Left renal pelvis (tissue), 4 donors: ENCODE measurements at regions not wholly inside any gene's neighbourhood (a gene's known extent, or its start where the extent isn't known, plus 50 kb on each side); places are given as distances from the start of the nearest gene placed in this dataset.
A peak's percentile ranks its signal among the peaks of the same experiment; 100 is the strongest.
"Not testable (repeated sequence)": the region's sequence is repeated elsewhere in the genome, so short reads cannot be mapped to it uniquely, and the experiment has no call there.

Experiments used
- DNase-seq, 4 donors: peaks; one replicate each; pipeline ENCODE4 v3.0.0-alpha.2; 2013; ENCODE audit warnings: low read depth in 4 of 4, low spot score in 3 of 4

DNA sequence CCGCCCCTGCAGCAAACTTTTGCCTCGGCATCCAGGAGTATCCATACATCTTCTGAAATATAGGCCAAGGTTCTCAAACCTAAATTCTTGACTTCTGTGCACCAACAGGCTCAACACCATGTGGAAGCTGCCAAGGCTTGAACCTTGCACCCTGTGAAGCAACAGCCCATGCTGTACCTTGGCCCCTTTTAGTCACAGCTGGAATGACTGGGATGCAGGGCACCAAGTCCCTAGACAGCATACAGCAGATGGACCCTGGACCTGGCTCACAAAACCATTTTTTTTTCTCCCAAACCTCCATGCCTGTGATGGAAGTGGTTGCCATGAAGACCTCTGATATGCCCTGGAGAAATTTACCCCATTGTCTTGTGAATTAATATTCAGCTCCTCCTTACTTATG is 233.8 kb upstream of the KCND2 start:
- no peak for DNase-seq

DNA sequence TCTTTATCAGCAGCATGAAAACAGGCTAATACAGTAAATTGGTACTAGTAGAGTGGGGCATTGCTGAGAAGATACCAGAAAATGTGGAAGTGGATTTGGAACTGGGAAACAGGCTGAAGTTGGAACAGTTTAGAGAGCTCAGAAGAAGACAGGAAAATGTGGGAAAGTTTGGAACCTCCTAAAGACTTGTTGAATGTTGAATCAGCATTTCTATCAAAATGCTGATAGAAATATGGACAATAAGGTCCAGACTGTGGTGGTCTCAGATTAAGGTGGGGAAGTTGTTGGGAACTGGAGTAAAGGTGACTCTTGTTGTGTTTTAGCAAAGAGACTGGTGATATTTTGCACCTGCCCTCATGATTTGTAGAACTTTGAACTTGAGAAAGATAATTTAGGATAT is 231.2 kb upstream of the KCND2 start:
- DNase-seq = no peak

- no peak for DNase-seq
These were observed 229.7 kb upstream of the KCND2 start for GRCh38 chr7:120043250-120043649.

DNA sequence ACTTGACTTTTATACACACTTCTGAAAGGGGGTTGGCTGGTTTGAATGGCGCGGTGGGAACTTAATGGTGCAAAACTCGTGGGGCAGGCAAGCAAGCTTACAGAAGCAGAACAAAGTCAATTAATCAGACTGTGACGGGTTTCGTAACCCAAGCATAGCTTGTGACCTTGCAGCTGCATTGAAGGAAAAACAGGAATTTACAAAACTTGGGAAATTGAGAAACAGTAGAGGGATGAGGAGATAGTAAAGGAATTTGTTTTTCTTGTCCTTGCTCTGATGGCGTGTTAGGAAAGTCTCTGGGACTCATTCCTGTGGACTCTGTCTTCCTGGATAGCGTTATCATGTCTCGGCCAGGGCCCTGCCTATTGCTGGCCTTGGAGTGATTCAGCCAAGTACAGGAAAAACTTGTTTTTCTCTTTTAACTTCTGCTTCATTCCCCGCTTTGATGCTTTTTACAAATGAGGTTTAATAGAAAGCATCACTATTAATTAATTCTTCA is 220.0 kb upstream of the KCND2 start:
- DNase-seq = peak; percentile 53 to 78 (median 66)

GRCh38 chr7:120053390-120053961 is 219.5 kb upstream of the KCND2 start:
- DNase-seq = no peak

GRCh38 chr7:120054376-120055100 is 218.4 kb upstream of the KCND2 start:
- DNase-seq = no peak

DNA sequence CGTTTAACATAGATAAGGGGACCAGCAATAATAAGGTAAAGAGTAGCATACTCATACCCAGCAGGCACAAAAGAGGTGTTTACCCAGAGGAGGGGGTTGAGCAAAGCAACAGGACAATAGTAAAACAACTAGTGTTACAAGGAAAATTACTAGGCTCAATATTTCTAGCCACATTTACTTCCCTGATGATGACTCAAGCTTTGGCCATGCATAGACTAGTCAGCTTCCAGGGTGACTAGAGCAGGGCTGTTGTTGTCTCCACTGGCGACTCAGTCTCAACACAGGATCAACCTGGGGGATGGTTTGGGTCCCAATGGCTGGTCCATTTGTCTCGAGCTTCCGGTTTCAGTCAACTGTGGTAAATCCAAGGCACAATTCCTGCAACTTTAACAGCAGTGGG is 217.7 kb upstream of the KCND2 start:
- no peak for DNase-seq

DNA sequence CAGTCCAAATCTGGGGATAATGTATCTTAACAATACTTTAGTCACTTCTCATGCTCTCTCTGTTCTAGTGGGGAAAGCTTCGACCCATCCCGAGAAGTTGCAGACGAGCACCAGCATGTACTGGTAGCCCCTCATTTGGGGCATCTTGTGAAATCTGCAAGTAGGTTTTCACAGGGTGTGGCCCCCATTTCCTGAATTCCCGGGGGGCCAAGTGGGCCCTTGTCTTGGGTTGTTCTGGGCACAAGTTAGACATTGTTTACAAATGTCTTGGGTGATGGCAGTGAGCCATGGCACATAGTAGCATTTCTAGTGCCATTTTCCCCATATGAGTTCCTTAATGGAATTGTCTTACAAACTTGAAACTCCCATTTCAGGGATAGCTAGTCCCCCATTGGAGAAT is 216.7 kb upstream of the KCND2 start:
- DNase-seq = no peak

DNA sequence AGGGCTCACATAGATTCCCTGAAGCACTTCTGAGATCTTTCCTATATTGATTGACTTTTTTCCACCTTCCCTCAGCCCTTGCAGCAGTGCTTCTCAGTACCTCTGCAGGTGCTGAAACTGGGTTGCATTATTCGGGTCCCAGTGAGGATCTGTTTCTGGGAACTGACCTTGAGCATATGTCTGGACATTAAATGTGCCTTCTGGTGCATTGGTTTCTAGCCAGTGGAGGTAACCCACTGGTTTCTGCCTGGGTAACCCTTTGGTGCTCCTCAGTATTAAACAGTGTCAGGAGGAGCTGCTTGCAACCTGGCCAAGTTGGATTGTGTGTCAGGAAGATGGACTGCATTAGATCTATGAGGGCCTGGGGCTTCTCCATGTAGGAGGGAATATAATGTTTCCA is 213.3 kb upstream of the KCND2 start:
- no peak for DNase-seq

DNA sequence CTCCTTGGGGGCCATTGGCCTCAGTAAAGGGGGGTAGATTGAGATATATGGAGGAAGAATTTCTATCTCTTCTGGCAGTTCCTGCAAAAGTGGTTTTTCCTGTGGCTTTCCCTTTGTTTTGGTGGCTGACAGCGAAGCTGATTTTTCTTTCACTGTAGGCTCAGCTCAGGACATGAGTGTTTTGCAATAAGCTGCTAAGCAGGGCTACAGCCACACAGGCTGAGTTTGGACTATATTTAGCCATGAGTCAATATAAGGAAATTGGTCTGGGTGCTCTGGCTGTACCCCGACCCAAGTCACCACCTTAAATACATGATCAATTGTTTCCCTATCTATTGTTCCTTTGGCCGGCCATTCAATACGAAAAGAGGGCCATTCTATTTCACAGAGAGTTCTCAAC is 212.7 kb upstream of the KCND2 start:
- no peak for DNase-seq

DNA sequence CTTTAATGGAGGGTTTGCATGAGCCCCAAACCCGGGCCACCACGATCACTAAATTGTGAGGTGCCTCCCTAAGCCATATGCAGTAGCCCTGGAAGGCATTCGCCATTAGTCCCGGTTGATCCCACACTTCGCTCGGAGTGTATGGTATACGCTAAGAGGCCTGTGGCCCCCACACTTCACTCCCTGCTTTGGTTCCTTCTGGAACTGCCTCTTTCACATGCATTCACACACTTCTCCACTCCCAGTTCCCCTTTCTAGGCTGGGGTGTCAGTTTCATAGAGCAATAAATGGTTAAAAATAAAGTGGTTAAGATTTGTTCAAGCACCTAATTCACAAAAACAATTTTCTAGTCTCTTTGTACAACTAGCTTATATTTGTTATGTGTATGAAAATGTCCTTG is 212.1 kb upstream of the KCND2 start:
- no peak for DNase-seq

DNA sequence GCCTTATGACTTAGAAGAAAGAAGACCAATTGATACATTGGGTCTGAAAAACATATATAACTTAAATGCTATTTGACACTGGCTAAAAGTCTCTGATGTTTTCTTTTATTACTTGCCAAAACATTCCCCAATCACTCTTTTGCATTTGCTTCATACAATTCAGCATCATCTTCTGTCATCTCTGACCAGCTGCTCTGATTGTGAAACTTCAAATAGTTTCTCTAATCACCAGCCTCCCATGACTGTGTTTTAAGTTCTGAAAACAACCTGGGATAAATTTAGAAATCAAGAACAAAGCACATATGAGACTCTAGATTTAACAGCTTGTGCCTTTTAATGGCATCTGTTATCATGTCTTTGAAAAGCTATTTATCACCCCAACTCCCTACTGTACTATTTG is 208.4 kb upstream of the KCND2 start:
- no peak for DNase-seq

DNA sequence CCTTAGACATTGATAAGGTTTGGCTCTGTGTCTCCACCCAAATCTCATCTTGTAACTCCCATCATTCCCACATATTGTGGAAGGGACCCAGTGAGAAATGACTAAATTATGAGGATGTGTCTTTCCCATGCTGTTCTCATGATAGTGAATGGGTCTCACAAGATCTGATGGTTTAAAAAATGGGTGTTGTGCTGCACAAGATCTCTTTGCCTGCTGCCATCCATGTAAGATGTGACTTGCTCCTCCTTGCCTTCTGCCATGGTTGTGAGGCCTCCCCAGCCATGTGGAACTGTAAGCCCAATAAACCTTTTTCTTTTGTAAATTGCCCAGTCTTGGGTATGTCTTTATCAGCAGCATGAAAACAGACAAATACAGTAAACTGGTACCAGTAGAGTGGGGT is 206.1 kb upstream of the KCND2 start:
- DNase-seq = not testable (repeated sequence)

- DNase-seq = no peak
These were observed 202.8 kb upstream of the KCND2 start for GRCh38 chr7:120070201-120070600.

DNA sequence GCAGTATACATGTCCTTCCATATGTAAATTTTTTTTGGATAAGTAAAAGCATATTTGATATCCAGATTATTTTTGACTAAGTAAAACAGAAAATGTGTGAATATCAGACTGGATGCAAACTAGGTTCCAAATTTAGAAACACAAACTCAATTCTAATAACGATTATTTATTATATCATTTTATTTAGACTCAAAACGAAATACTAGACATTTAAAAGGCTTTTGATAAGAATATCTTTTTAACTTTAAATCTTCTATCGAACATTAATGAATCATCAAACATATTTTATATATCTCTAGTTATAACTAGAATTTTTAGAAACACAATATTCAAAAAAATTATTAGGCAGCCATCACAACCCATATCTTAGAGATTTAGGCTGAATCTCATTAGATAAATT is 195.2 kb upstream of the KCND2 start:
- DNase-seq = no peak

DNA sequence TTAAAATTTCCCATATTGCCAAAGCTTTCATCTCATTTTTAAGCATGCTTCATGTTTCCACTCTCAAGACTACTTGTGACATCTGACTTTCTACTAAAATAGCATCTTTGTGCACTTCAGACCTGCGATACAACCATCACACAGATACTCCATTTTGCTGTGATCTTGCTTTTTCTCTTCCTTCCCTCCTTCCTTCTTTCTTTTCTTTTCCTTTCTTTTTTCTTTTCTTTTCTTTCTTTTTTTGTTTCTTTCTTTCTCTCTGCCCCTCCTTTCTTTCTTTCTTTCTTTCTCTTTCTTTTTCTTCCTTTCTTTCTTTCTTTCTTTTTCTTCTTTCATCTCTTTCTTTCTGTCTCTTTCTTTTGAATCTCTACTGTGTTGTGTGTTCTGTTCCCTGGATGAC is 194.0 kb upstream of the KCND2 start:
- no peak for DNase-seq

- no peak for DNase-seq
These were observed 193.3 kb upstream of the KCND2 start for GRCh38 chr7:120079704-120080103.

DNA sequence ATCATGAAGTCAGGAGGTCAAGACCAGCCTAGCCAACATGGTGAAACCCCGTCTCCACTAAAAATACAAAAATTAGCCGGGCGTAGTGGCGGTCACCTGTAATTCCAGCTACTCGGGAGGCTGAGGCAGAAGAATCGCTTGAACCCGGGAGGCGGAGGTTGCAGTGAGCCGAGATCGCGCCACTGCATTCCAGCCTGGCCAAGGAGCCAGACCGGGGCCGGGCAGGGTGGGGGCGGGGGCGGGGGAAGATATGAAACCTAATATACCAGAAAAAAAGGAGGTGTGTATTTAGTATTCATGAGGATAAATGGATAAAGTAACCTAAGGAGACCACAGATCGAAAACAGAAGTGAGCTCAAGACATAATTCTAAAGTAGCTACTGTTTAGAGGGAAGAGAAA is 186.5 kb upstream of the KCND2 start:
- DNase-seq = not testable (repeated sequence)

DNA sequence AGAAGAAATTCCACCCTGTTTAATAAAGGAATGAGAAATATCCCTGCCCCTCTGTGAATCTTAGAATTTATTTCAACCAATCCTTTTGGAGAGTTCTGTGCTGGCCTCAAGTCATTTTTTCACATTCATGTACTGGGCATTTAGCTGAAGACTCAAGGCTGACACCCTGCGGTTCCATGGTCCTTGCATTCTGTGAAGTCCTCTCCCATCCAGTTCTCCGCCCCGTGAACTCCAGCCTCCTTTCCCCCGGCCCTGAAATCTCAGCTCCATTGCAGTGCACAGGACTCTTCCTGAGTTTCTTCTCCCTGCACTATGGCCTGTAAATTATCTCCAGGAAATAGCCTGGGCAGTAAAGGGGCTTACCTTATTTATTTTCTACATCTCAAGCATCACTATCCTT is 183.0 kb upstream of the KCND2 start:
- no peak for DNase-seq

GRCh38 chr7:120091807-120092206 is 181.2 kb upstream of the KCND2 start:
- DNase-seq = no peak

GRCh38 chr7:120097020-120097419 is 176.0 kb upstream of the KCND2 start:
- DNase-seq = no peak

DNA sequence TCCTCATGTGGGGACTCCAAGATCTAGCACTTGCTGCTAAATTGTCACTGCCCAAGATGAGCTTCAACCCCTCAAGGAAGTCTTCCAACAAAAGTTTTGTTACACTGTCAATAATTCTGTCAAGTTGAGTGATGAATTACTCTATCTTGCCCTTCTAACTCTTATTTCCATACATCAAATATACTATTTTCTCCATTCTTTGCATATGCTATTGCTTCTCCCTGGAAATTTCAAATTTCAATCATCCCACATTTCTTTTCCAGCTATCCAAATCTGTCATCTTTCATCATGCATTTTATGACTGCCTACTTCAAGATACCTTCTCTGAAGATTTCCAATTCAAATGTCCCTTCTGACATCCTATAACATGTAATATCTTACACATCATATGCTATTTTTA is 175.2 kb upstream of the KCND2 start:
- DNase-seq = no peak

GRCh38 chr7:120108376-120108775 is 164.6 kb upstream of the KCND2 start:
- no peak for DNase-seq
